Retinal pigment epithelial cell (primary cell): ENCODE measurements at regions not wholly inside any gene's neighbourhood (a gene's known extent, or its start where the extent isn't known, plus 50 kb on each side); places are given as distances from the start of the nearest gene placed in this dataset.
"Not testable (repeated sequence)": the region's sequence is repeated elsewhere in the genome, so short reads cannot be mapped to it uniquely, and the experiment has no call there.

Experiments used
- DNase-seq: peaks from one replicate; pipeline ENCODE4 v3.0.0-alpha.2; 2010; ENCODE audit warnings: low read depth
- H3K4me3 ChIP-seq: 2 replicates; pipeline ENCODE4 v1.5.1; 2011; ENCODE audit warnings: mild to moderate bottlenecking, low read length, control low read depth, moderate library complexity
- TF ChIP-seq, protein P1 (sequence below): conservative IDR thresholded peaks from 2 replicates; pipeline ENCODE4 v1.5.1; 2011; ENCODE audit warnings: low read depth, low read length, control low read depth, inconsistent platforms

DNA sequence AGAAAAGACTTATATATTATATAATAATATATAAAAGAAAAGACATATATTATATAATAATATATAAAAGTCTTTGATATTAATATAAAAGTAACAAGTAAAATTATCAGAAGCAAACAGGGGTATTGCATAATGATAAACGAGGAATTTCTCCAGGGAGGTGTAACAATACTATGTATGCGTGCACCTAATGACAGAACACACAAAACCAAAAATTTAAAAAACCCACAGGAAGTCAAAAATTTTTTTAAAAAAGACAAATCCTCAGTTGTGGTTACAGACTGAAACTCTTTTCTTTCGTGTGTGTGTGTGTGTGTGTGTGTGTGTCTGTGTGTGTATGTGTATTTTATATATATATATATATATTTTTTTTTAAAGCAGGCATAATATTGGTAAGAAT lies 279.2 kb upstream of the DPP6 start:
- TF ChIP-seq, protein P1, sequence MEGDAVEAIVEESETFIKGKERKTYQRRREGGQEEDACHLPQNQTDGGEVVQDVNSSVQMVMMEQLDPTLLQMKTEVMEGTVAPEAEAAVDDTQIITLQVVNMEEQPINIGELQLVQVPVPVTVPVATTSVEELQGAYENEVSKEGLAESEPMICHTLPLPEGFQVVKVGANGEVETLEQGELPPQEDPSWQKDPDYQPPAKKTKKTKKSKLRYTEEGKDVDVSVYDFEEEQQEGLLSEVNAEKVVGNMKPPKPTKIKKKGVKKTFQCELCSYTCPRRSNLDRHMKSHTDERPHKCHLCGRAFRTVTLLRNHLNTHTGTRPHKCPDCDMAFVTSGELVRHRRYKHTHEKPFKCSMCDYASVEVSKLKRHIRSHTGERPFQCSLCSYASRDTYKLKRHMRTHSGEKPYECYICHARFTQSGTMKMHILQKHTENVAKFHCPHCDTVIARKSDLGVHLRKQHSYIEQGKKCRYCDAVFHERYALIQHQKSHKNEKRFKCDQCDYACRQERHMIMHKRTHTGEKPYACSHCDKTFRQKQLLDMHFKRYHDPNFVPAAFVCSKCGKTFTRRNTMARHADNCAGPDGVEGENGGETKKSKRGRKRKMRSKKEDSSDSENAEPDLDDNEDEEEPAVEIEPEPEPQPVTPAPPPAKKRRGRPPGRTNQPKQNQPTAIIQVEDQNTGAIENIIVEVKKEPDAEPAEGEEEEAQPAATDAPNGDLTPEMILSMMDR, result no peak
- no peak overlapping the region for H3K4me3 ChIP-seq
- DNase-seq, result no peak

- not testable (repeated sequence) for H3K4me3 ChIP-seq, DNase-seq
Measured at GRCh38 chr7:153776940-153777339, 275.3 kb upstream of the DPP6 start.

DNA sequence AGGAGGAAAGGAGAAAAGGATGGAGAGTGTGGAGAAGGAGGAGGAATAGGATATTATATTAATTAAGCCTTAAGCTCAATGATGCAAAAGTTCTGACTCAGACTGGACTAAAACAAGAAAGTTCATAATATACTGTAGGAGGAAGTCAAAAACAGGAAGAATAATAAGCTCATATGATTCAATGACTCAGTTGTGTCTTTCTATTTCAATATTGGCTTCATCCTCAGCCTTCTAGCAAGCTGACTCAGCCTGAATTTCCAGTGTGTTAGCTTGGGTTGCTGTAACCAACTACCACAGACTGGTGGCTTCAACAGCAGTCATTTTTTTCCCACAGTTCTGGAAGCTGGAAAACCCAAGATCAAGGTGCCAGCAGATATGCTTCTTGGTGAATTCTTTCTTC lies 254.8 kb upstream of the DPP6 start:
- peak; percentile 0 for DNase-seq
- H3K4me3 ChIP-seq, result not testable (repeated sequence)

GRCh38 chr7:153808117-153808516 lies 244.1 kb upstream of the DPP6 start:
- no peak for DNase-seq
- TF ChIP-seq, protein P1, result no peak
- H3K4me3 ChIP-seq, result no peak overlapping the region

- no peak for DNase-seq
- H3K4me3 ChIP-seq, result no peak overlapping the region
- TF ChIP-seq, protein P1, result no peak
Measured at GRCh38 chr7:153829525-153829924, 222.7 kb upstream of the DPP6 start.

DNA sequence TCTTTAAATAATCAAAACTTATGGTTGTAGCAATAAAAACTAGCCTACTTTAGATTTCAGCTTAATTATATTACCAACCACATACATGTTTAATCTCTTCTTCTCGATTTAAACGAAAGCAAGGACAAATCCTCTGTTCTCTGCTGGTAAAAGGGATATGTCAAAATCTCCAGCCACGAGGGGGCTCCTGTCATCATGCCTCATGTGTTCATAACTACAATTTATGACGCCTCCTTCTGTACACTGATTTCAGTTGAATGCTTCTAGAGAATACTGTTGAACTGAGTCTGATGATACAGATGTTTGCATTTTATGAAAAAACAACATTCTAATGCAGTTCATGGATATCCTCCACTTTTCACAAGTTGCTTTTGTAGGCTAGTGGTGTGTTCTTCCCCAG lies 220.0 kb upstream of the DPP6 start:
- no peak overlapping the region for H3K4me3 ChIP-seq
- TF ChIP-seq, protein P1, result no peak

DNA sequence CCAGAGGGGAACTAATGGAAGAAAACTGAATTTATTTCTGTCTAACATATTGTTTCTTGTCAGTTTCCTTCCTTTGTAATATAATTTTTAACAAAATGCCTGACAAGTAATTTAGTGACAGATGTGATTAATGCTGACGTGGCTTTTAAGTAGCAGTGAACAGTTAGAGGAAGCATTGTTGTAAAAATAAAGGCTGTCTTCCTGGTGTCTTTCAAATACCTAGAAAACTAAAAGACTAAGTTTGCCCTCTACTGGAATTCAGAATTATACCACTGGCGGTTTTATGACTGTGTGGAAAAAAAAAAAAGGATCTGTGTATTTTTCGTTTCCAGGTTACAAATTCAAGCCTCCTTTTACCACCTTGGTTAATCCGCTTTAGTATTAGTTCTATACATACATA lies 217.1 kb upstream of the DPP6 start:
- no peak for DNase-seq
- TF ChIP-seq, protein P1, result peak; percentile 11
- no peak overlapping the region for H3K4me3 ChIP-seq

More for the DNA sequence above, 220.0 kb upstream of the DPP6 start:
- DNase-seq, result no peak

- TF ChIP-seq, protein P1, result no peak
- H3K4me3 ChIP-seq, result no peak overlapping the region
- DNase-seq, result no peak
Measured at GRCh38 chr7:153835712-153836265, 216.4 kb upstream of the DPP6 start.
